ENCODE measurements at regions not wholly inside any gene's neighbourhood (a gene's known extent, or its start where the extent isn't known, plus 50 kb on each side); places are given as distances from the start of the nearest gene placed in this dataset.

DNA sequence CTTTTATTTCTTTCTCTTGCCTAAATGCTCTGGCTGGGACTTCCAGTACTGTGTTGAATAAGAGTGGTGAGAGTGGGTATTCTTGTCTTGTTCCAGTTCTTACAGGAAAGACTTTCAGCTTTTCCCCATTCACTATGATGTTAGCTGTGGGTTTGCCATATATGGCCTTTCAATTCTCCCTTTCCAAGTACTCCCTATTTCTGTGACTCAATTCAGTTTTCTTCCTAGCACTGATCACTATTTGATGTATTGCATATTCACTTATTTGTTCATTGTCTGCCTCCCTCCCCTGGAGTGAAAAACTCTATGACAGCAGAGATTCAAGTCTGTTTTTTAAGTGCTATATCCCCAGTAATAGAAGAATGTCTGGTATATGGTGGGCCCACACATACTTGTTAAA, 618.2 kb upstream of the CAMK1G start:
- DNase-seq (no peak), ATAC-seq (ENCODE audit: poor library complexity) (no peak)
- Mint-ChIP-seq H3K27me3 (peaks cover 28% of the 10 kb centered on the region), H3K4me1 (ENCODE audit: low read depth) (no peaks in the 10 kb centered on the region), H3K27ac (no peak overlapping the region), H3K4me3 (no peak overlapping the region), H3K9me3 (peaks cover 7% of the 10 kb centered on the region), H3K36me3 (ENCODE audit: low read depth) (no peaks in the 10 kb centered on the region)
- intact Hi-C loops (cut with DNase I, micrococcal nuclease): no loop called here
- Histone ChIP-seq H3K9me3 (ENCODE audit: control insufficient read depth in 1 of 2, insufficient read depth in 1 of 2, low read length in 2 of 2) (no peaks in the 10 kb centered on the region), H3K27me3 (ENCODE audit: control insufficient read depth in 1 of 2, insufficient read depth in 2 of 2, low read length in 2 of 2) (peaks cover 0 to 5% of the 10 kb centered on the region in 2 experiments), H3K4me1 (ENCODE audit: insufficient read depth, low read length) (no peaks in the 10 kb centered on the region), H3K27ac (ENCODE audit: low read depth in 1 of 2, low read length in 2 of 2) (no peak overlapping the region), H3K36me3 (ENCODE audit: insufficient read depth, low read length) (no peaks in the 10 kb centered on the region), H3K4me3 (ENCODE audit: low read length) (no peak overlapping the region)
- POLR2A ChIA-PET: no interaction called here
- TF ChIP-seq, protein P1, sequence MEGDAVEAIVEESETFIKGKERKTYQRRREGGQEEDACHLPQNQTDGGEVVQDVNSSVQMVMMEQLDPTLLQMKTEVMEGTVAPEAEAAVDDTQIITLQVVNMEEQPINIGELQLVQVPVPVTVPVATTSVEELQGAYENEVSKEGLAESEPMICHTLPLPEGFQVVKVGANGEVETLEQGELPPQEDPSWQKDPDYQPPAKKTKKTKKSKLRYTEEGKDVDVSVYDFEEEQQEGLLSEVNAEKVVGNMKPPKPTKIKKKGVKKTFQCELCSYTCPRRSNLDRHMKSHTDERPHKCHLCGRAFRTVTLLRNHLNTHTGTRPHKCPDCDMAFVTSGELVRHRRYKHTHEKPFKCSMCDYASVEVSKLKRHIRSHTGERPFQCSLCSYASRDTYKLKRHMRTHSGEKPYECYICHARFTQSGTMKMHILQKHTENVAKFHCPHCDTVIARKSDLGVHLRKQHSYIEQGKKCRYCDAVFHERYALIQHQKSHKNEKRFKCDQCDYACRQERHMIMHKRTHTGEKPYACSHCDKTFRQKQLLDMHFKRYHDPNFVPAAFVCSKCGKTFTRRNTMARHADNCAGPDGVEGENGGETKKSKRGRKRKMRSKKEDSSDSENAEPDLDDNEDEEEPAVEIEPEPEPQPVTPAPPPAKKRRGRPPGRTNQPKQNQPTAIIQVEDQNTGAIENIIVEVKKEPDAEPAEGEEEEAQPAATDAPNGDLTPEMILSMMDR (IDR thresholded peaks at IDR 0.05): no peak
- CTCF ChIA-PET: no interaction called here

DNA sequence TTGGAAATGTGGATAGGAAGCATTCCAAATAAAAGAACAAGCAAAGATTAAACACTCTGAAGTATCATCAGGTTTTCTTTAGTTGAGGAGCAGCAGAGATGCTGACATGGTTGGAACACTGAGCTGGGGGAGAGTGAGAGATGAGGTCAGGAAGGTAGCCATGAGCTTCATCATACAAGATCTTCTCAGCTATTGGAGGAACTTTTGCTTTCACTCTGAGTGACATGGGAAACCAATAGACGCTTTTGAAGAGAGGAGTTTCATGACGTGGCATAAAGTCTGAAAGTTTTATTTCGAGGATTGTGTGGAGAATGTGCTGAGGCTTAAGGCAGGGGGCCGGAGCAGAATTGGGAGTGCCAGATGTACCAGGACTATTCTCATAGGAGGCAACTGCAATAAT, 616.2 kb upstream of the CAMK1G start:
- no peak overlapping the region for H3K27ac Mint-ChIP-seq
- ChIA-PET POLR2A (no interaction called here), CTCF (no interaction called here)
- H3K27ac ChIP-seq (ENCODE audit: low read depth in 1 of 2, low read length in 2 of 2): no peak overlapping the region
- no peak for ATAC-seq (ENCODE audit: poor library complexity)
- peaks cover 0 to 5% of the 10 kb centered on the region in 2 experiments for H3K27me3 ChIP-seq (ENCODE audit: control insufficient read depth in 1 of 2, insufficient read depth in 2 of 2, low read length in 2 of 2)
- H3K4me3 Mint-ChIP-seq: no peak overlapping the region
- no peak overlapping the region for H3K4me3 ChIP-seq (ENCODE audit: low read length)
- no peak for DNase-seq
- peaks cover 32% of the 10 kb centered on the region for H3K27me3 Mint-ChIP-seq
- no peaks in the 10 kb centered on the region for H3K9me3 ChIP-seq (ENCODE audit: control insufficient read depth in 1 of 2, insufficient read depth in 1 of 2, low read length in 2 of 2)
- H3K9me3 Mint-ChIP-seq: no peaks in the 10 kb centered on the region
- H3K4me1 ChIP-seq (ENCODE audit: insufficient read depth, low read length): no peaks in the 10 kb centered on the region
- no peaks in the 10 kb centered on the region for H3K36me3 ChIP-seq (ENCODE audit: insufficient read depth, low read length)
- intact Hi-C loops (cut with DNase I, micrococcal nuclease): no loop called here
- no peaks in the 10 kb centered on the region for H3K4me1 Mint-ChIP-seq (ENCODE audit: low read depth)
- H3K36me3 Mint-ChIP-seq (ENCODE audit: low read depth): no peaks in the 10 kb centered on the region
- TF ChIP-seq, protein P1 (IDR thresholded peaks at IDR 0.05): no peak

DNA sequence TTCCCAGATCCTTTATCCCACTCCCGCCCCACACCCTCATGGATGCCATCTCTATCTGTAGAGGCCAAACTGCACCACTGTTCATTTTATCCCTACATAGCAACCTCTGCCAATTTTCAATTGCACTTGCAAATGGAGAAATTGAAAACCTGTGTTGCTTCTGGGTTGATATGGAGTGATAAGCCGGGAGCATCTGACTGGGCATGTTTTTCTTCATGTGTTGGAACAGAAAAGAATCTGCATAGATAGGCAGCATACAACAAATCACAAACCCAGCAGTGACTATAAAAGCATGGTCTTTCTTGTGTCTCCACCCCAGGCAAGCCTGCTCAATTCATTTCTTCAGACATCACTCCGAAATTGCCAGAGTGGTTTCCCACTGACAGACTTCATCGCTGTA, 608.8 kb upstream of the CAMK1G start:
- intact Hi-C loops (cut with DNase I, micrococcal nuclease): no loop called here
- DNase-seq (no peak), ATAC-seq (ENCODE audit: poor library complexity) (no peak)
- Histone ChIP-seq H3K9me3 (ENCODE audit: control insufficient read depth in 1 of 2, insufficient read depth in 1 of 2, low read length in 2 of 2) (no peaks in the 10 kb centered on the region), H3K27ac (ENCODE audit: low read depth in 1 of 2, low read length in 2 of 2) (no peak overlapping the region), H3K4me3 (ENCODE audit: low read length) (no peak overlapping the region), H3K27me3 (ENCODE audit: control insufficient read depth in 1 of 2, insufficient read depth in 2 of 2, low read length in 2 of 2) (no peaks in the 10 kb centered on the region), H3K36me3 (ENCODE audit: insufficient read depth, low read length) (no peaks in the 10 kb centered on the region), H3K4me1 (ENCODE audit: insufficient read depth, low read length) (no peaks in the 10 kb centered on the region)
- POLR2A ChIA-PET: no interaction called here
- no peaks in the 10 kb centered on the region for H3K9me3 Mint-ChIP-seq
- H3K27me3 Mint-ChIP-seq: peaks cover 9% of the 10 kb centered on the region
- no peak overlapping the region for H3K27ac Mint-ChIP-seq
- no peaks in the 10 kb centered on the region for H3K36me3 Mint-ChIP-seq (ENCODE audit: low read depth)
- no peaks in the 10 kb centered on the region for H3K4me1 Mint-ChIP-seq (ENCODE audit: low read depth)
- CTCF ChIA-PET: no interaction called here
- TF ChIP-seq, protein P1 (IDR thresholded peaks at IDR 0.05): no peak
- H3K4me3 Mint-ChIP-seq: no peak overlapping the region
